ENCODE measurements at regions not wholly inside any gene's neighbourhood (a gene's known extent, or its start where the extent isn't known, plus 50 kb on each side); places are given as distances from the start of the nearest gene placed in this dataset.

- Histone ChIP-seq H3K27me3 (ENCODE audit: control insufficient read depth, insufficient read depth, low read length, poor library complexity, severe bottlenecking) (no peaks in the 10 kb centered on the region), H3K4me3 (ENCODE audit: insufficient read depth, low read depth, low read length) (no peak overlapping the region), H3K36me3 (ENCODE audit: control insufficient read depth, insufficient read depth, low read length) (no peaks in the 10 kb centered on the region), H3K4me1 (ENCODE audit: control insufficient read depth, insufficient read depth, low read length) (peaks cover 7% of the 10 kb centered on the region), H3K9me3 (ENCODE audit: control insufficient read depth, low read length) (no peaks in the 10 kb centered on the region), H3K27ac (ENCODE audit: insufficient read depth, low read depth, low read length, poor library complexity, severe bottlenecking) (no peak overlapping the region)
- WGBS, 2 experiments: 74% methylated on average over 5 of the region's 5 CpGs
Observed at GRCh38 chr14:28879573-28879996, 113.0 kb downstream of the FOXG1 start.

GRCh38 chr14:28886940-28887339 lies 120.4 kb downstream of the FOXG1 start:
- WGBS, 2 experiments: 95 to 96% methylated on average over 3 to 4 of the region's 5 CpGs
- Histone ChIP-seq H3K4me3 (ENCODE audit: insufficient read depth, low read depth, low read length) (no peak overlapping the region), H3K36me3 (ENCODE audit: control insufficient read depth, insufficient read depth, low read length) (no peaks in the 10 kb centered on the region), H3K27me3 (ENCODE audit: control insufficient read depth, insufficient read depth, low read length, poor library complexity, severe bottlenecking) (no peaks in the 10 kb centered on the region), H3K27ac (ENCODE audit: insufficient read depth, low read depth, low read length, poor library complexity, severe bottlenecking) (no peak overlapping the region), H3K9me3 (ENCODE audit: control insufficient read depth, low read length) (no peaks in the 10 kb centered on the region), H3K4me1 (ENCODE audit: control insufficient read depth, insufficient read depth, low read length) (no peaks in the 10 kb centered on the region)

- Histone ChIP-seq H3K27ac (ENCODE audit: insufficient read depth, low read depth, low read length, poor library complexity, severe bottlenecking) (no peak overlapping the region), H3K4me1 (ENCODE audit: control insufficient read depth, insufficient read depth, low read length) (no peaks in the 10 kb centered on the region)
- WGBS, 2 experiments: 94 to 97% methylated on average over 1 to 3 of the region's 3 CpGs
Observed at GRCh38 chr14:28895389-28895788, 128.8 kb downstream of the FOXG1 start.

GRCh38 chr14:28896337-28896736 lies 129.8 kb downstream of the FOXG1 start:
- Histone ChIP-seq H3K27ac (ENCODE audit: insufficient read depth, low read depth, low read length, poor library complexity, severe bottlenecking) (no peak overlapping the region), H3K4me1 (ENCODE audit: control insufficient read depth, insufficient read depth, low read length) (no peaks in the 10 kb centered on the region), H3K4me3 (ENCODE audit: insufficient read depth, low read depth, low read length) (no peak overlapping the region), H3K36me3 (ENCODE audit: control insufficient read depth, insufficient read depth, low read length) (no peaks in the 10 kb centered on the region), H3K9me3 (ENCODE audit: control insufficient read depth, low read length) (no peaks in the 10 kb centered on the region), H3K27me3 (ENCODE audit: control insufficient read depth, insufficient read depth, low read length, poor library complexity, severe bottlenecking) (no peaks in the 10 kb centered on the region)

More at GRCh38 chr14:28895389-28895788, 128.8 kb downstream of the FOXG1 start:
- Histone ChIP-seq H3K4me3 (ENCODE audit: insufficient read depth, low read depth, low read length) (no peak overlapping the region), H3K27me3 (ENCODE audit: control insufficient read depth, insufficient read depth, low read length, poor library complexity, severe bottlenecking) (no peaks in the 10 kb centered on the region), H3K36me3 (ENCODE audit: control insufficient read depth, insufficient read depth, low read length) (no peaks in the 10 kb centered on the region), H3K9me3 (ENCODE audit: control insufficient read depth, low read length) (no peaks in the 10 kb centered on the region)

GRCh38 chr14:28901631-28902030 lies 135.0 kb downstream of the FOXG1 start:
- no peaks in the 10 kb centered on the region for H3K4me1 ChIP-seq (ENCODE audit: control insufficient read depth, insufficient read depth, low read length)
- WGBS, 2 experiments: 65 to 77% methylated on average over 1 of the region's 1 CpG
- no peaks in the 10 kb centered on the region for H3K36me3 ChIP-seq (ENCODE audit: control insufficient read depth, insufficient read depth, low read length)
- no peaks in the 10 kb centered on the region for H3K27me3 ChIP-seq (ENCODE audit: control insufficient read depth, insufficient read depth, low read length, poor library complexity, severe bottlenecking)
- no peaks in the 10 kb centered on the region for H3K9me3 ChIP-seq (ENCODE audit: control insufficient read depth, low read length)
- H3K27ac ChIP-seq (ENCODE audit: insufficient read depth, low read depth, low read length, poor library complexity, severe bottlenecking): no peak overlapping the region
- H3K4me3 ChIP-seq (ENCODE audit: insufficient read depth, low read depth, low read length): no peak overlapping the region

- 94 to 100% methylated on average over 2 of the region's 2 CpGs for WGBS, 2 experiments
- H3K9me3 ChIP-seq (ENCODE audit: control insufficient read depth, low read length): no peaks in the 10 kb centered on the region
Observed at GRCh38 chr14:28902930-28903329, 136.3 kb downstream of the FOXG1 start.

GRCh38 chr14:28911521-28911920 lies 144.9 kb downstream of the FOXG1 start:
- H3K4me1 ChIP-seq (ENCODE audit: control insufficient read depth, insufficient read depth, low read length): no peaks in the 10 kb centered on the region
- no peaks in the 10 kb centered on the region for H3K36me3 ChIP-seq (ENCODE audit: control insufficient read depth, insufficient read depth, low read length)
- H3K27me3 ChIP-seq (ENCODE audit: control insufficient read depth, insufficient read depth, low read length, poor library complexity, severe bottlenecking): no peaks in the 10 kb centered on the region
- no peak overlapping the region for H3K27ac ChIP-seq (ENCODE audit: insufficient read depth, low read depth, low read length, poor library complexity, severe bottlenecking)
- H3K9me3 ChIP-seq (ENCODE audit: control insufficient read depth, low read length): no peaks in the 10 kb centered on the region
- no peak overlapping the region for H3K4me3 ChIP-seq (ENCODE audit: insufficient read depth, low read depth, low read length)

More at GRCh38 chr14:28902930-28903329, 136.3 kb downstream of the FOXG1 start:
- H3K36me3 ChIP-seq (ENCODE audit: control insufficient read depth, insufficient read depth, low read length): no peaks in the 10 kb centered on the region
- no peaks in the 10 kb centered on the region for H3K27me3 ChIP-seq (ENCODE audit: control insufficient read depth, insufficient read depth, low read length, poor library complexity, severe bottlenecking)
- H3K27ac ChIP-seq (ENCODE audit: insufficient read depth, low read depth, low read length, poor library complexity, severe bottlenecking): no peak overlapping the region
- no peaks in the 10 kb centered on the region for H3K4me1 ChIP-seq (ENCODE audit: control insufficient read depth, insufficient read depth, low read length)
- H3K4me3 ChIP-seq (ENCODE audit: insufficient read depth, low read depth, low read length): no peak overlapping the region

- Histone ChIP-seq H3K4me1 (ENCODE audit: control insufficient read depth, insufficient read depth, low read length) (no peaks in the 10 kb centered on the region), H3K36me3 (ENCODE audit: control insufficient read depth, insufficient read depth, low read length) (no peaks in the 10 kb centered on the region), H3K27ac (ENCODE audit: insufficient read depth, low read depth, low read length, poor library complexity, severe bottlenecking) (no peak overlapping the region), H3K9me3 (ENCODE audit: control insufficient read depth, low read length) (no peaks in the 10 kb centered on the region), H3K27me3 (ENCODE audit: control insufficient read depth, insufficient read depth, low read length, poor library complexity, severe bottlenecking) (no peaks in the 10 kb centered on the region), H3K4me3 (ENCODE audit: insufficient read depth, low read depth, low read length) (no peak overlapping the region)
- 86 to 91% methylated on average over 1 of the region's 1 CpG for WGBS, 2 experiments
Observed at GRCh38 chr14:28913056-28913455, 146.5 kb downstream of the FOXG1 start.

GRCh38 chr14:28926122-28926521 lies 159.5 kb downstream of the FOXG1 start:
- H3K4me3 ChIP-seq (ENCODE audit: insufficient read depth, low read depth, low read length): no peak overlapping the region
- H3K4me1 ChIP-seq (ENCODE audit: control insufficient read depth, insufficient read depth, low read length): no peaks in the 10 kb centered on the region
- H3K27me3 ChIP-seq (ENCODE audit: control insufficient read depth, insufficient read depth, low read length, poor library complexity, severe bottlenecking): no peaks in the 10 kb centered on the region
- no peaks in the 10 kb centered on the region for H3K9me3 ChIP-seq (ENCODE audit: control insufficient read depth, low read length)
- 79 to 89% methylated on average over 1 of the region's 1 CpG for WGBS, 2 experiments
- H3K36me3 ChIP-seq (ENCODE audit: control insufficient read depth, insufficient read depth, low read length): no peaks in the 10 kb centered on the region
- no peak overlapping the region for H3K27ac ChIP-seq (ENCODE audit: insufficient read depth, low read depth, low read length, poor library complexity, severe bottlenecking)

- Histone ChIP-seq H3K36me3 (ENCODE audit: control insufficient read depth, insufficient read depth, low read length) (no peaks in the 10 kb centered on the region), H3K27me3 (ENCODE audit: control insufficient read depth, insufficient read depth, low read length, poor library complexity, severe bottlenecking) (no peaks in the 10 kb centered on the region), H3K9me3 (ENCODE audit: control insufficient read depth, low read length) (no peaks in the 10 kb centered on the region), H3K4me1 (ENCODE audit: control insufficient read depth, insufficient read depth, low read length) (no peaks in the 10 kb centered on the region), H3K4me3 (ENCODE audit: insufficient read depth, low read depth, low read length) (no peak overlapping the region), H3K27ac (ENCODE audit: insufficient read depth, low read depth, low read length, poor library complexity, severe bottlenecking) (no peak overlapping the region)
- WGBS, 2 experiments: 100% methylated on average over 1 of the region's 2 CpGs
Observed at GRCh38 chr14:28931999-28932398, 165.4 kb downstream of the FOXG1 start.

GRCh38 chr14:28936601-28937000 lies 170.0 kb downstream of the FOXG1 start:
- Histone ChIP-seq H3K4me3 (ENCODE audit: insufficient read depth, low read depth, low read length) (no peak overlapping the region), H3K27me3 (ENCODE audit: control insufficient read depth, insufficient read depth, low read length, poor library complexity, severe bottlenecking) (no peaks in the 10 kb centered on the region), H3K27ac (ENCODE audit: insufficient read depth, low read depth, low read length, poor library complexity, severe bottlenecking) (no peak overlapping the region), H3K9me3 (ENCODE audit: control insufficient read depth, low read length) (no peaks in the 10 kb centered on the region), H3K36me3 (ENCODE audit: control insufficient read depth, insufficient read depth, low read length) (no peaks in the 10 kb centered on the region), H3K4me1 (ENCODE audit: control insufficient read depth, insufficient read depth, low read length) (no peaks in the 10 kb centered on the region)

Data from ectodermal cell (in vitro differentiated cells).